Thoracic aorta (tissue), 2 donors: ENCODE measurements at regions not wholly inside any gene's neighbourhood (a gene's known extent, or its start where the extent isn't known, plus 50 kb on each side); places are given as distances from the start of the nearest gene placed in this dataset.

Source experiments
- ATAC-seq: fragments of 150-250 bp; one replicate; pipeline ENCODE4 v1.8.0; 2017; ENCODE audit warnings: low read depth; ENCODE audit not compliant: insufficient number of reproducible peaks, low FRiP score
- DNase-seq: peaks from one replicate; pipeline ENCODE4 v3.0.0-alpha.2; 2020; ENCODE audit warnings: low spot score
- H3K27ac ChIP-seq, 2 donors: fragments of 200-600 bp; sonication (generic); 1 replicate in 1 of 2; 2 replicates in 1 of 2; pipeline ENCODE4 v1.5.1; 2016; ENCODE audit warnings: mild to moderate bottlenecking in 2 of 2, moderate library complexity in 2 of 2
- H3K27me3 ChIP-seq: fragments of 200-600 bp; sonication (generic); replicated peaks from 2 replicates; pipeline ENCODE4 v1.6.0; 2016; ENCODE audit warnings: mild to moderate bottlenecking; ENCODE audit not compliant: insufficient read depth
- H3K36me3 ChIP-seq: fragments of 200-600 bp; sonication (generic); one replicate; pipeline ENCODE4 v1.5.1; 2016
- H3K4me1 ChIP-seq, 2 donors: fragments of 200-600 bp; sonication (generic); 1 replicate in 1 of 2; 2 replicates in 1 of 2; pipeline versions ENCODE4 v1.5.1 to v1.6.0; 2016; ENCODE audit warnings: low read depth in 2 of 2, mild to moderate bottlenecking in 1 of 2; ENCODE audit not compliant: control insufficient read depth in 1 of 2
- H3K4me3 ChIP-seq: fragments of 200-600 bp; sonication (generic); 2 replicates; pipeline ENCODE4 v1.5.1; 2016; ENCODE audit warnings: mild to moderate bottlenecking
- H3K9me3 ChIP-seq: fragments of 200-600 bp; sonication (generic); 2 replicates; pipeline ENCODE4 v1.5.1; 2016
- CTCF ChIP-seq: fragments of 200-600 bp; sonication (generic); IDR thresholded peaks from one replicate; pipeline ENCODE4 v1.5.1; 2019; ENCODE audit warnings: antibody characterized with exemption

DNA sequence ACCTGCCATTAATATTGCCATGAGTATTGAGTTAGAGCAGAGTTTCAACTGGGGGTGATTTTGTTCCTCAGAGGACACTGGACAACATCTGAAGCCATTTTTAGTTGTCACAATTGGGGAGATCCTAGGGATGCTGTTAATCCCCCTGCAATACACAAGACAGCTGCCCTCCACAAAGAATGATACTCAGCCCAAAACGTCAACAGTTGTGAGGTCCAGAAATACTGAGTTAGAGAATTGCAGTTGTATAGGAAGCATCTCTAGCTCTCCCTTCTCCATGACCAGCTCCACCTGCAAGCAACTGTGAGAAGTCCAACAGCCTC is 614.0 kb upstream of the CDH5 start:
- Histone ChIP-seq H3K27me3 (no peaks in the 10 kb centered on the region), H3K9me3 (no peaks in the 10 kb centered on the region), H3K4me3 (no peak overlapping the region), H3K4me1 (no peaks in the 10 kb centered on the region), H3K36me3 (no peaks in the 10 kb centered on the region), H3K27ac (no peak overlapping the region)
- TF ChIP-seq CTCF = no peak
- ATAC-seq (no peak), DNase-seq (no peak)

DNA sequence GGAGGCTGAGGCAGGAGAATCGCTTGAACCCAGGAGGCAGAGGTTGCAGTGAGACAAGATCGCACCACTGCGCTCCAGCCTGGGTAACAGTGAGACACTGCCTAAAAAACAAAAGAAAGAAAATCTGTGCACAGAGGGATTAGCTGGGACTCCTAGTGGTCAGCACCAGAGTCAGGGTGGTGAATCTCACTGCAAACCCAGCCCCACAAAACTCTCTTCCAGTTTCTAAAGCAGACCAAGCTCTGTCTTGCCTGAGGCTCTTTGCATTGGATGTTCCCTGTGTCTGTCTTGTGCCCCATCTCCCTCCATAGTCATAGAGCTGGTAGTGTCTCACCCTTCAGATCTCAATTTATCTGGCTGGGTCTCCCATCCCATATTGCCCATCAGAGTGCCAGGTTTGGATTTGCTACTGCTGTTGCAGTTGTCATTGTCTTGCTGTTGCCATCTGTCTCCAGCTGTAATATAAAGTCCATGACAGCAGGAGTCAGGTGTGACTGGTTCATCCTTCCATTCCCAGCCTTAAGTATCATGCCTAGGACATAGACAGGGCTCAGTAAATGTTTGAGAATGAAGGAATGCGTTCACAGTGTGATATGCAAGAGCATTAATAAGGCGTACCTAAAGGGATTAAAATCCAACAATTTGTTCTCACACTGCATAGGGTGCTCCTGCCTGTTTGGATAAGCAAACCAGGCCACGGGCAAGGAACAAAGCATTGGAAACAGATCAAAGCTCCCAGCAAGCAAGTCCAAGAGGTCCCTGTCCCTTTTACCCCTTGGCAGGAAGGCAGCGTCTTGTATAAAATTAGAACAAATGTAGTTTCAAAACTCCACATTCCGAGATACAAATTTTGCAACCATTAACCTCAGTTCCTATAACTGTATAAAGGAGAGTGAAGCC is 614.6 kb upstream of the CDH5 start:
- ATAC-seq (no peak), DNase-seq (no peak)
- H3K36me3 ChIP-seq = no peaks in the 10 kb centered on the region
- H3K27me3 ChIP-seq = no peaks in the 10 kb centered on the region
- H3K27ac ChIP-seq = no peak overlapping the region
- H3K4me3 ChIP-seq = no peak overlapping the region
- H3K9me3 ChIP-seq = no peaks in the 10 kb centered on the region
- TF ChIP-seq CTCF = no peak
- no peaks in the 10 kb centered on the region for H3K4me1 ChIP-seq

DNA sequence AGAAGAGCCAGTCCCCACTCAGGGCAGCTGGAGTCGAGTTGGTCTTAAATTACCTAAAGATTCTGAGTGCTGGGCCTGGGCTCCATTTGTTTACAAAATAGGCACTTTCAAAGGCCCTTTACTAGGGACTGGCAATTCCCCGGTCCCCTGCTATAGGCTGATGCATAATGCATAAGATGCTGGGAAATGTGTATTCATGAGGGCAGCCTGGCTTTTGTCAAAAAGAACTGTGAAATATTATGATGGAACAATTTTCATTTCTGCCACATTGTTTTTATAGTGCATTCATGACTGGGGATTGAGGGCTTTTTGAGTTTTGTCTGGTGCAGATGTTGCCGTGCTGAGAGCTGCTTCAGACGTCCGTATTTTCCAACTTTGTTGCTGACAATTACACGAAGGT is 617.0 kb upstream of the CDH5 start:
- TF ChIP-seq CTCF = no peak
- H3K4me3 ChIP-seq = no peak overlapping the region
- no peaks in the 10 kb centered on the region for H3K36me3 ChIP-seq
- ATAC-seq (no peak), DNase-seq (no peak)
- H3K4me1 ChIP-seq = no peaks in the 10 kb centered on the region
- H3K9me3 ChIP-seq = no peaks in the 10 kb centered on the region
- no peaks in the 10 kb centered on the region for H3K27me3 ChIP-seq
- no peak overlapping the region for H3K27ac ChIP-seq

DNA sequence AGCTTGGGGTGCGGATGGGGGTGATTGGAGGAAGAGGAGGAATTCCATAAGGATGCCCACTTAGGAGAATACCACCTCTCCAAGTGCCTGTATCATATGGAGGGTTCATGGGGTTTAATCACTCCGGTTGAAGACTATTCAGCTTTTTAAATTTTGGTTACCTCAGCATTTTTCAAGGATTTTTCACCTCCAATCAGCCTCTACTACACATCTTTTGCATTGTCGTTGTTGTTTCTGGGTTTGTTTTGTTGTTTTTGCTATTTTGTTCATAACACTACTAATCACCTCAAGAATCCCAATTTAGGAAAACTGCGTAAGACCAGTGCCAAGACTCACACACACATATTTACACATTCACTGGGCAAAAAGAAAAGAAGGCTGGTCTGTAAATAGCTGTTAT is 619.5 kb upstream of the CDH5 start:
- ATAC-seq (no peak), DNase-seq (no peak)
- no peak overlapping the region for H3K27ac ChIP-seq
- H3K4me3 ChIP-seq = no peak overlapping the region
- H3K9me3 ChIP-seq = no peaks in the 10 kb centered on the region
- H3K36me3 ChIP-seq = no peaks in the 10 kb centered on the region
- H3K27me3 ChIP-seq = no peaks in the 10 kb centered on the region
- H3K4me1 ChIP-seq = no peaks in the 10 kb centered on the region
- no peak for TF ChIP-seq CTCF

GRCh38 chr16:65745201-65745708 is 621.2 kb upstream of the CDH5 start:
- Histone ChIP-seq H3K27me3 (no peaks in the 10 kb centered on the region), H3K4me1 (no peaks in the 10 kb centered on the region), H3K4me3 (no peak overlapping the region), H3K36me3 (no peaks in the 10 kb centered on the region), H3K9me3 (no peaks in the 10 kb centered on the region), H3K27ac (no peak overlapping the region)
- no peak for TF ChIP-seq CTCF
- ATAC-seq (no peak), DNase-seq (no peak)
